ENCODE measurements at regions not wholly inside any gene's neighbourhood (a gene's known extent, or its start where the extent isn't known, plus 50 kb on each side); places are given as distances from the start of the nearest gene placed in this dataset.

GRCh38 chr1:175244206-175244605, 51.6 kb upstream of the KIAA0040 start:
- no peak for DNase-seq (ENCODE audit: low read depth)

More at GRCh38 chr1:175244206-175244605, 51.6 kb upstream of the KIAA0040 start:
- no peak for TF ChIP-seq CTCF (conservative IDR thresholded peaks at IDR 0.05; ENCODE audit: control insufficient read depth, insufficient read depth, low read depth, low read length)
- no peak overlapping the region for H3K4me3 ChIP-seq (ENCODE audit: control insufficient read depth, low read depth, low read length)
